Adipocyte (in vitro differentiated cells): ENCODE measurements at regions not wholly inside any gene's neighbourhood (a gene's known extent, or its start where the extent isn't known, plus 50 kb on each side); places are given as distances from the start of the nearest gene placed in this dataset.

ENCODE experiments used
- DNase-seq: peaks from one replicate; pipeline ENCODE4 v3.0.0-alpha.2; 2015; ENCODE audit warnings: low read depth
- H3K27me3 ChIP-seq: replicated peaks from 2 replicates; pipeline ENCODE4 v1.7.0; 2013; ENCODE audit warnings: mild to moderate bottlenecking, low read length, moderate library complexity; ENCODE audit not compliant: control insufficient read depth, insufficient read depth
- H3K36me3 ChIP-seq: 2 replicates; pipeline ENCODE4 v1.7.0; 2013; ENCODE audit warnings: low read length, mild to moderate bottlenecking, moderate library complexity; ENCODE audit not compliant: control insufficient read depth, insufficient read depth, severe bottlenecking
- H3K4me1 ChIP-seq: 2 replicates; pipeline ENCODE4 v1.7.0; 2013; ENCODE audit warnings: mild to moderate bottlenecking, low read length, moderate library complexity; ENCODE audit not compliant: control insufficient read depth, insufficient read depth
- H3K4me3 ChIP-seq: 2 replicates; pipeline ENCODE4 v1.7.0; 2013; ENCODE audit warnings: mild to moderate bottlenecking, low read length, moderate library complexity
- H3K9ac ChIP-seq: 2 replicates; pipeline ENCODE4 v1.7.0; 2013; ENCODE audit warnings: mild to moderate bottlenecking, low read length, moderate library complexity
- H3K9me3 ChIP-seq: 2 replicates; pipeline ENCODE4 v1.7.0; 2013; ENCODE audit warnings: mild to moderate bottlenecking, low read length, moderate library complexity; ENCODE audit not compliant: control insufficient read depth

DNA sequence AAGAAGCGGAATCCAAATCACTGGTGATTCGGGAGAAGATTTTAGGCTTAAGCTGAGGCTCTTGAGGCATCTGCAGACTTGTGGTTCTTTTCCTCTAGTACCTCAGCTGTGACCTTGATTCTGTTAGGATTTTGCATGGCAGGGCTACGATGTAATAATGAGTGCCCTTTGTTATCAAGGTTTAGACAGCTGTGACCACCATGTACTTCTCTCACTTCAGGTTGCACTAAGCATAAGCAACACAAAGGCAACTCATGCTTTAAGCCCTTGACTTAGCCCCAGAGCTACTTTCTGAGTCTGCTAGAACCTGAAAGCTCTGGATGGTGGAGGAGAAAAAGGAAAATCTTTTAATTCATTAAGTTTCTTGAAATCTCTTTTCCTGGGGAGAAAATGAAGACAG is 1052.3 kb upstream of the PHF14 start:
- peaks cover 9% of the 10 kb centered on the region for H3K9me3 ChIP-seq
- no peak for DNase-seq
- H3K9ac ChIP-seq = no peak overlapping the region
- H3K4me1 ChIP-seq = no peaks in the 10 kb centered on the region
- H3K36me3 ChIP-seq = no peaks in the 10 kb centered on the region
- no peak overlapping the region for H3K4me3 ChIP-seq
- no peaks in the 10 kb centered on the region for H3K27me3 ChIP-seq

DNA sequence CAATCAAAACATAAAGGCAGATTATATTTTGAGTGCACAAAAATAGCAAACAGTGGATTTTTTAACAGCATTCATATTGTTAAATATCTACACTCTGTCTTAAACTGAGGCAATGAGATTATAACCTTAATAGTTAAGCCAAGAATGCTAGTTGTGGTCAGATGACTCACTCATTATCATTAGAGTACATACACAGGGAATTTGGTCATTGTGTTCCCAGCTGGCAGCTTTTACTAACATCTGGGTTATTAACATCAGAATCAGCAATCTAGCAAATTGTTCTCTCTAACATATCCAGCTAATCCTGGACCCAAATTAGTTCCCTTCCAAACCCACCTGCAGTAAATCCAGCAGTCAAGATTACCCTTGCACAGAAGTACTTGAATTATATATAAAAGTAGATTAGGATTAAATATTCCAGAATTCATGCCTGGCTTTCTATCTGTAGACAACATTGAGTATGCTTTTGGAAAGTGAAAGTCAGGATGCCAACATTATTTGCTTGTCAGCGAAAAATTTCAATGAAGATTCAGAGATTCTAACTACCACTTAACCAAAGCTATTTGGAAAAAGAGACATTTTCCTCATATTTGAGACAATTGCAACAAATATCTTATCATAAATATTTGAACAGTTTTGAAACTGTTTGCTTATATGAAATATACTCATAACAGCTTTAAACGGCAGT is 1035.6 kb upstream of the PHF14 start:
- Histone ChIP-seq H3K9me3 (peaks cover 6% of the 10 kb centered on the region), H3K4me3 (no peak overlapping the region), H3K9ac (no peak overlapping the region), H3K36me3 (no peaks in the 10 kb centered on the region), H3K4me1 (no peaks in the 10 kb centered on the region), H3K27me3 (no peaks in the 10 kb centered on the region)
- DNase-seq = no peak

DNA sequence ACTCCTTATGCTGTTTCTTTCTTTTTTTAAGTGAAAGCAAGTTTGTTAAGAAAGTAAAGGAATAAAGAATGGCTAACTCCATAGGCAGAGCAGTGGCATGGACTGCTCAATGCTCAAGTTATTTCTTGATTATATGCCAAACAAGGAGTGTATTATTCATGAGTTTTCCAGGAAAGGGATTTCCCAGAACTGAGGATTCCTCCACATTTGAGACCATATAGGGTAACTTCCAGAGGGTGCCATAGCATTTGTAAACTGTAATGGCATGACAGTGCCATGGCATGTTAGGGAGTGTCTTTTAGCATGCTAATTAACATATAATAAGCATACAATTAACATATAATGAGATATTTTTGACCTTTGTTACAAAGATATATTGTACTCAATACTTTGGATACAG is 1034.5 kb upstream of the PHF14 start:
- Histone ChIP-seq H3K9me3 (peaks cover 6% of the 10 kb centered on the region), H3K27me3 (no peaks in the 10 kb centered on the region), H3K4me3 (no peak overlapping the region), H3K36me3 (no peaks in the 10 kb centered on the region), H3K4me1 (no peaks in the 10 kb centered on the region), H3K9ac (no peak overlapping the region)
- DNase-seq = no peak

DNA sequence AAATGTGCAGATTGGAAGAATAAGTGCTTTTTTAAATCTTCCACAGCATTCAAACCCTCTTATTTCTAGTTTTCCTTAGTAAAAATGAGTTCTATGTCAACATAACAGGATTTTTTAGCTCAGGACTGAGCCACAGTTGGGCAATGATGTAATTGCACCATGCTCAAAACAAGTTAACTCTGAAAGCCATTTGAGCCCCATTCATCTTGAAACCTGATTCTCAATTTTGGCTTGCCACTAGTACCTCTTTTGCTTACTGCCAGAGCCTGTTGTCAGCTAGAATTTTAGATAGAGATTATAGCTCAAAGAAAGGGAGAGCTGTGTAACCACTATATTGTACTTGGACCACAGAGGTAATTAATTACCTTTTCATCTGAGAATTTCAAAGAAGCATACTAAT is 1028.5 kb upstream of the PHF14 start:
- no peak overlapping the region for H3K9ac ChIP-seq
- H3K4me1 ChIP-seq = no peaks in the 10 kb centered on the region
- no peak for DNase-seq
- no peak overlapping the region for H3K4me3 ChIP-seq
- no peaks in the 10 kb centered on the region for H3K27me3 ChIP-seq
- H3K36me3 ChIP-seq = no peaks in the 10 kb centered on the region
- H3K9me3 ChIP-seq = peaks cover 2% of the 10 kb centered on the region

DNA sequence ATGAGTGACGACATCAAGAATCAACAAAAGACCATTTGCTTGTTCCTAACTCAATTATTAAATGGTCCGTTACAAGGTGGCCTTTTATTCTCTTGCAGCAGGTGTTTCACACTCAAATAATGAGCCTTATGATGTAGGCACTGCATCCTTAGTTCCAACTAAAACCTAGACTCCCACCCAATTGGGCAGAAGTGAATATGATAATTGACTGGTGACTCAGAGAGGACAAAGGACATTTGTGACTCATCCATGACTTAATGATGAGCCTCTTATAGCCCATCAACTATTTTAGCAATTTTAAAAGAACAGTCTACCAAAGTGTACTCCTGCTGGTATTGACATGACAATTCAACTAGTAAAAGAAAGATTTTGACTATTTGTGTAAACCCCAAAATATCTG is 1027.8 kb upstream of the PHF14 start:
- no peak for DNase-seq
- Histone ChIP-seq H3K9me3 (peaks cover 2% of the 10 kb centered on the region), H3K27me3 (no peaks in the 10 kb centered on the region), H3K9ac (no peak overlapping the region), H3K4me3 (no peak overlapping the region), H3K4me1 (no peaks in the 10 kb centered on the region), H3K36me3 (no peaks in the 10 kb centered on the region)

DNA sequence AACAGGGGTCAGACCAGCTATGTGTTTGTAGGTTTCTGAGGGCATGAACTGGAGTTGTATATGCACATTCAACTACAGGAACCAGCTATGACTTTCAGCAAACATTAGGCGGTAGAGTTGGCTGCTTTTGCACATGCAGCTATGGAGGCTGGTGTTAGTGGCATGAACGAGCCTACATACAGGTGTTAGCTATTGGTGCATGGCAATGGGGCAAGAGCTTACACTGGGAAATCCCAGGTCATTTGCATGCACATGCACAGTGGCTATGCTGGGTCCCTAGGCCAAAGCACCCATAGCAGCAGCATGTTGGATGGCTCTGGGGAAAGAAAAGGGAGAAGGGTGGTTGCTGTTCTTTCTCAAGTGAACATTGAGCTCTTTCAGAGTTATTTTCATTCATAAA is 1018.5 kb upstream of the PHF14 start:
- no peaks in the 10 kb centered on the region for H3K4me1 ChIP-seq
- no peaks in the 10 kb centered on the region for H3K9me3 ChIP-seq
- no peaks in the 10 kb centered on the region for H3K27me3 ChIP-seq
- no peaks in the 10 kb centered on the region for H3K36me3 ChIP-seq
- no peak overlapping the region for H3K4me3 ChIP-seq
- DNase-seq = no peak
- H3K9ac ChIP-seq = no peak overlapping the region

DNA sequence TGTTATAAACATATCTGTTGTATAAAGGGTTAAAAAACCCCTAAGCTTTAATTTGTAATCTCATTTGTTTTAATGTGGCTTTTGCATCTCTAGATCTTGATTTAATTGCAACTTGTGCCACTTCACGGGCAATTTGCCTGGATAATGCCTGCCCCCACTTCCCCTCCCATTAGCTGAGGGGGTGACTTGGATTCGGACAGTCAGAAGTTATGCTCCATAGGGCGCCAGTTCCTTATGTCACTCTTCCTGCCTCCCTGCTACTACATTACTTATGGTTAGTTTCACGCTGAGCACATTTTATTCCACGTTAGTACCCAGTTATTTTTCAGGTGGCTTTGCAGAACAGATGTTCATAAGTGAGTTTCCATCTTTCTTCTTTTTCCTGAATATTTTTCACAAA is 1015.2 kb upstream of the PHF14 start:
- Histone ChIP-seq H3K27me3 (no peaks in the 10 kb centered on the region), H3K9ac (no peak overlapping the region), H3K36me3 (no peaks in the 10 kb centered on the region), H3K4me1 (no peaks in the 10 kb centered on the region), H3K9me3 (no peaks in the 10 kb centered on the region), H3K4me3 (no peak overlapping the region)
- DNase-seq = no peak

DNA sequence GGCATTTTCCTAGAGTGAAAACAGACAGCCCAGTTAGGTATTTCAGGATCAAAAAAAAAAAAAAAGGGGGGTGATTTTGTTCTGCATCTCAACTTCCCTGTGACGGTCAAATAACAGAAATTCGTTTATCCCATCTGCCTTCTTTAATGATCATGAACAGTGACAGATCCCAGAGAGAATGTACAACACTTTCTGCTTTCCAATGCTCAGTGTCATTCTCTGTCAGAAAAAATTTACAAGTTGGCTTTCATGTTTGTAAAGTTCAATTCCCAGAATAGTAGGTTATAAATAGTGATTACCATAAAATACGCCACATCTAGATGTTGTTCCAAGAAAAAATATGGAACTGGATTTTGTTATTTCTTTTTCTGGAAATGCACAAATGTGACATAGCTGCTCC is 1013.2 kb upstream of the PHF14 start:
- no peaks in the 10 kb centered on the region for H3K4me1 ChIP-seq
- no peaks in the 10 kb centered on the region for H3K27me3 ChIP-seq
- no peaks in the 10 kb centered on the region for H3K36me3 ChIP-seq
- H3K9me3 ChIP-seq = no peaks in the 10 kb centered on the region
- no peak overlapping the region for H3K4me3 ChIP-seq
- DNase-seq = no peak
- H3K9ac ChIP-seq = no peak overlapping the region

DNA sequence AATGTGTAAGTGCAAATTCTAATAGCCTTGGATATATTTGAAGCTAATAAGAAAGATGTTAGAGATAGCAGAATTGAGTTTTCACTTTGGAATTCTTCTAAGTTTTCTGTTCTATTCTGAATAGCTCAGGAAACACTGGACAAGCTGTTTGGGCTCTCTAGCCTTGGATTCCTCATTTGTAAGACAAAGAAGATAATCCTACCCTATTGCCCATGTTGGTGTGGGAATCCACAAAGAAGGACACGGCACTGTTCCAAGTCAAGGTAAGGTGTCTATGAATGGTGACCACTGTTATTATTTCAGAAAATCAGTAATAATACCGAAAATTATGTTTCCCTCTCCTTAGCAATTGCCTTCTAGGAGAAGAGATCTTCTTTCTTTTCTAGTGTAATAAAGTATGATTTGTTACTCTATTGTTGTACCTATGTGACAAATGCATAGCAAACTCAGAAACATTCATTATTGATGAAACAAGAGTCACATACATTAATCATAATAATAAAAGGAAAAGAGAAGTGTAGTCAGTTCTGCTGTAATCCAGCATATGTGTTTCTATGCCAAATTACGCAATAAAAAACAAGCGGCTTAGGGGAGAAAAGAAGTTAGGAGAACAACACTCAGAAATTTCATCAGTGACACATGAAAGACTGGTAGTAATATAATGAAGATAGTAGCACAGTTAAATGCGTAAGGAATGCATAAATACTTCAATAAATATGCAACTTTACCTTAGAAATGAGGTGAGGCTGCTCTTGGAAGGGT is 1012.3 kb upstream of the PHF14 start:
- no peak overlapping the region for H3K4me3 ChIP-seq
- DNase-seq = no peak
- H3K36me3 ChIP-seq = no peaks in the 10 kb centered on the region
- no peaks in the 10 kb centered on the region for H3K27me3 ChIP-seq
- no peaks in the 10 kb centered on the region for H3K4me1 ChIP-seq
- no peaks in the 10 kb centered on the region for H3K9me3 ChIP-seq
- no peak overlapping the region for H3K9ac ChIP-seq

DNA sequence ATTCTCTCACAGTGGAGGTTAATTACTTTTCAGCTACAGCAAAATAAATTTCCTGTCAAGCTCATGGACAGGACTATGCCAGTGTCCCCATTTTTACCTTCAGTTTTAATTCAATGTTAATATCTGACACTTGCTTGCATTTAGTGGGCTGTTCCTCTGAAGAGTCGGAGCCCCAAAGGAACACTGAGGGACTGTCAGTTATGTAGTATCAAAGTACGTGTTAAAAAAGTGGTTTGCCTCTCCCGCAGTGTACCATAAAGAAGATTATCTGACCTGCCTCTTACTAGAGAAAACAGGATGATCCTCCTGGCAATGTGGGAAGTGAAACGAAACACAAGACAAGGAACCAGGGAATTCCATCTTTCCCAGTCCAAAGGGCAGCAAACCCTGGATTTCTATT is 1010.9 kb upstream of the PHF14 start:
- DNase-seq = no peak
- no peaks in the 10 kb centered on the region for H3K27me3 ChIP-seq
- no peaks in the 10 kb centered on the region for H3K36me3 ChIP-seq
- no peaks in the 10 kb centered on the region for H3K9me3 ChIP-seq
- H3K4me1 ChIP-seq = no peaks in the 10 kb centered on the region
- no peak overlapping the region for H3K9ac ChIP-seq
- H3K4me3 ChIP-seq = no peak overlapping the region

DNA sequence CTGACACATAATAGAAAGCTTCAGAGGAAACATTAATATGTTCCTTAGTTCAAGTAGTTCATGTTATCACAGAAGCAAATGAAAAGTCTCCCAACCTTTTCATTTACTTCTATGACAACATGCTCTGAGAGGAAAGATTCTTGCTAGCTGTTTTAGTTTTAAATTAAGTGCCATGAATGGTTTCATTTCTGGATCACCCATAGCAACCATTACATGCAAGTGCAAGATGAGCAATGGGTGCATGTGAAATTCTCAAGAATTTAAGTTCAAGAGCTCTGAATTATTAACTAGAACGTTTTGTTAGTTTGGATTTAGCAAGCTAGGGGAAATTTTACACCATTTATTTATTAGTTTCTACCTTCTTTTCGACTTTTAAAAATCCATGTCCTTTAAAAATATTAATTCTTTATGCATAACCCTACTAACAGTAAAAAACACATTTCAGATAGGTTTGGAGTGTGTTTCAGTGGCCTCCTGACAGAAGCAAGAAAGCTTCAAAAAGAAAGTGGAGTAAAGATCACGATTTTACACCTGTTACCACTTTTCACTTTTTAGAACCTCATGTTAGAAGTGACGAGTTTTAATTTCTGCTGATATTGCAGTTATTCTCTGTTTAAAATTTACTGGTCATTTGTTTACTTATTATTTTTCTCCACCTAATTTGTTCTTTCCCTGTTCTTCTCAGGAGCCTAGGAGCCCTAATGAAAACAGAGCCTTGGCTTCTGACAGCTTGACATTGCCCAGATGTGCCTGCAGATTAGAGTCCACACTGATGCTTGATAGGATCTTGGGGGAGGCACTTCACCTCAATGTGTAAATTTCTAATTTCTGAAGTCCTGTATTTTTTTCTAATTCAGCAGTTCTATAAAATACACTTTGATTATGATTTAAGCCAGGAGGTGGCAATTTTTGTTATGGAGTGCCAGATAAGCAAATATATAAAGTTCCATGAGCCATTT is 995.3 kb upstream of the PHF14 start:
- no peaks in the 10 kb centered on the region for H3K4me1 ChIP-seq
- no peaks in the 10 kb centered on the region for H3K27me3 ChIP-seq
- H3K36me3 ChIP-seq = no peaks in the 10 kb centered on the region
- no peak overlapping the region for H3K4me3 ChIP-seq
- DNase-seq = no peak
- H3K9me3 ChIP-seq = peaks cover 2% of the 10 kb centered on the region
- no peak overlapping the region for H3K9ac ChIP-seq
